Naive thymus-derived CD4-positive, alpha-beta T cell (primary cell): ENCODE measurements at regions not wholly inside any gene's neighbourhood (a gene's known extent, or its start where the extent isn't known, plus 50 kb on each side); places are given as distances from the start of the nearest gene placed in this dataset.

Source experiments
- ATAC-seq: fragments of 150-1000 bp; cut with Tn5 transposase; 2 replicates; pipeline ENCODE4 v1.10.0; 2021; ENCODE audit warnings: mild to moderate bottlenecking, moderate library complexity
- CTCF ChIA-PET: fragments of 350-600 bp; sonication (Branson Sonifier 250); formaldehyde crosslinking; loops from one replicate; lab custom pipeline; 2021; ENCODE audit warnings: antibody characterized with exemption; lab: Charles Lee
- POLR2A ChIA-PET: fragments of 350-600 bp; sonication (Branson Sonifier 250); formaldehyde crosslinking; loops from one replicate; lab custom pipeline; 2021; ENCODE audit warnings: antibody characterized with exemption, inconsistent platforms; lab: Charles Lee
- DNase-seq, 9 donors: peaks; one replicate each; pipeline versions ENCODE4 v3.0.0 to v3.0.0-alpha.2; 2020 to 2022; ENCODE audit warnings: mixed read lengths in 1 of 9
- H3K27ac ChIP-seq: one replicate; pipeline ENCODE4 v1.7.0; 2013; ENCODE audit warnings: mild to moderate bottlenecking, low read depth, low read length, moderate library complexity
- H3K27me3 ChIP-seq, 2 donors: one replicate each; pipeline ENCODE4 v1.7.0; 2013; ENCODE audit warnings: low read length in 2 of 2, mild to moderate bottlenecking in 2 of 2, moderate library complexity in 2 of 2; ENCODE audit not compliant: control insufficient read depth in 2 of 2, insufficient read depth in 2 of 2
- H3K36me3 ChIP-seq, 3 experiments: 1 replicate in 2 of 3; 2 replicates in 1 of 3; pipeline ENCODE4 v1.7.0; 2013; ENCODE audit warnings: low read length in 3 of 3, mild to moderate bottlenecking in 3 of 3, moderate library complexity in 1 of 3; ENCODE audit not compliant: insufficient read depth in 3 of 3, control insufficient read depth in 2 of 3
- H3K4me1 ChIP-seq, 2 donors: one replicate each; pipeline ENCODE4 v1.7.0; 2013; ENCODE audit warnings: low read length in 2 of 2, mild to moderate bottlenecking in 2 of 2, moderate library complexity in 1 of 2; ENCODE audit not compliant: control insufficient read depth in 2 of 2, insufficient read depth in 2 of 2
- H3K4me3 ChIP-seq: 2 replicates; pipeline ENCODE4 v1.7.0; 2013; ENCODE audit warnings: mild to moderate bottlenecking, low read length
- H3K9me3 ChIP-seq, 3 experiments: 1 replicate in 2 of 3; 2 replicates in 1 of 3; pipeline ENCODE4 v1.7.0; 2013; ENCODE audit warnings: low read length in 3 of 3; ENCODE audit not compliant: control insufficient read depth in 2 of 3
- H3K27ac Mint-ChIP-seq, 9 donors: one replicate each; pipeline ENCODE4 v1.8.0; 2020 to 2022; ENCODE audit warnings: mixed read lengths in 9 of 9, mild to moderate bottlenecking in 8 of 9, moderate library complexity in 5 of 9, inconsistent platforms in 2 of 9
- H3K27me3 Mint-ChIP-seq, 5 donors: one replicate each; pipeline ENCODE4 v1.8.0; 2021 to 2022; ENCODE audit warnings: mixed read lengths in 5 of 5, mild to moderate bottlenecking in 1 of 5
- H3K36me3 Mint-ChIP-seq, 5 donors: one replicate each; pipeline ENCODE4 v1.8.0; 2020 to 2022; ENCODE audit warnings: mixed read lengths in 5 of 5, mild to moderate bottlenecking in 3 of 5, inconsistent platforms in 1 of 5
- H3K4me1 Mint-ChIP-seq, 7 donors: one replicate each; pipeline ENCODE4 v1.8.0; 2020 to 2022; ENCODE audit warnings: mixed read lengths in 7 of 7, mild to moderate bottlenecking in 3 of 7, inconsistent platforms in 1 of 7
- H3K4me3 Mint-ChIP-seq, 10 donors: one replicate each; pipeline ENCODE4 v1.8.0; 2020 to 2022; ENCODE audit warnings: mild to moderate bottlenecking in 10 of 10, mixed read lengths in 10 of 10, moderate library complexity in 6 of 10, inconsistent platforms in 2 of 10
- H3K9me3 Mint-ChIP-seq, 11 donors: one replicate each; pipeline ENCODE4 v1.8.0; 2020 to 2022; ENCODE audit warnings: mixed read lengths in 11 of 11, mild to moderate bottlenecking in 4 of 11, inconsistent platforms in 1 of 11, moderate library complexity in 1 of 11
- intact Hi-C, 2 donors: fragments of 100-400 bp; cut with micrococcal nuclease; formaldehyde crosslinking; loops; one replicate each; pipeline ENCODE4 v1.15.1; 2023

DNA sequence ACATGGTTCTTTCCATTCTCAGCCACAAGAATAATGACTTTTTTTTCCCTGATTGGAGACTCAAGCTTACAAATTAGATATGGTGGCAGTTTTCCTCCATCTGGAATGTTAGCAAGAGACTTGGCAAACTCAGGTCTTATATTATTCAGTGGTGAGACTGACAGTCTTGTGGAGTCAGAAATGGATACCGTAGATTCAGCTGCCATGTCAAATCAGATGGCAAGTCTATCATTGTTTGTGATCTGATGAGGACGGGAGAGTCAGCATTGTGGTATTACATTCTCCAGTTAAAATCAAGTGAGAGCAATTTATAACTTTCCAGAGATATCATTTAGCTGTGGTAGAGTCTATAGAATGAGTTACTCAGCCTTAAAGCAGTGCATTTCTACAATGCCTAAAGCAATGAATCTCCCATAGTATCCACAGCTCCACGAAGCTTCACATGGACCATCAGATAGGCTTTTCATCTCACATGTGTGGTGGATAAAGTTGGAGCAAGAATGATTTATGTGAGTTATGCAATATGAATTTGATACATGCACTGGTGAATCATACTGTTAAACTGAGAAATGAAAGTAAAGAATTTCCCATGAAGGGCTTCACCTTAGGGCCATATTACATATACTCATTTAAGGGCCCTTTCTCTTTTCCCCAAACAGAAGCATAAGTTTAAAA, 430.6 kb downstream of the ZNF608 start:
- Mint-ChIP-seq H3K27me3 (no peaks in the 10 kb centered on the region), H3K36me3 (no peaks in the 10 kb centered on the region), H3K27ac (no peak overlapping the region), H3K9me3 (peaks cover 0 to 4% (median 0%) of the 10 kb centered on the region in 11 donors), H3K4me3 (no peak overlapping the region), H3K4me1 (no peaks in the 10 kb centered on the region)
- intact Hi-C loops: no loop called here
- POLR2A ChIA-PET: no interaction called here
- H3K4me1 ChIP-seq: no peaks in the 10 kb centered on the region
- H3K27ac ChIP-seq: no peak overlapping the region
- ATAC-seq (no peak), DNase-seq (no peak)
- H3K9me3 ChIP-seq: no peaks in the 10 kb centered on the region
- no peak overlapping the region for H3K4me3 ChIP-seq
- no peaks in the 10 kb centered on the region for H3K27me3 ChIP-seq
- no peaks in the 10 kb centered on the region for H3K36me3 ChIP-seq
- CTCF ChIA-PET: no interaction called here

DNA sequence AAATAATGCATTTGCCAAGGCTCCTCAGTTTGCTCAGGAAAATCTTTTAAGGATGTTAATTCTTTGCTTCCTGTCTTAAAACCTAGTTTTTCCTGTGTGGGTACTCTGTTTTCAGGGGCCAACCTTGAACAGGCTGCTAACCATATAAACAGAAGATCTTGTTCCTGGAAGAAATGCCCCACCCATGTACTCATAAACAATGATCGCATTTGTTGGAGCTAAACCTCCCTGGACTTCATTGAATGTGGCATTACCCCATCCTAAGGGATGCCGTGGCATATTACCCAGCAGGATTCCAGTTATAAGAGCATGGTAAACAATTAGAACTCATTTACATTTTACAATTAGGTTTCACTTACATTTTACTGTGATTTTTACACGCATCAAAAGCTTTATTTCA, 436.0 kb downstream of the ZNF608 start:
- H3K4me3 ChIP-seq: no peak overlapping the region
- H3K36me3 ChIP-seq: no peaks in the 10 kb centered on the region
- Mint-ChIP-seq H3K27ac (no peak overlapping the region), H3K36me3 (no peaks in the 10 kb centered on the region), H3K4me3 (no peak overlapping the region), H3K27me3 (no peaks in the 10 kb centered on the region), H3K9me3 (peaks cover 0 to 4% (median 0%) of the 10 kb centered on the region in 11 donors), H3K4me1 (no peaks in the 10 kb centered on the region)
- ChIA-PET POLR2A (no interaction called here), CTCF (no interaction called here)
- no peaks in the 10 kb centered on the region for H3K4me1 ChIP-seq
- H3K9me3 ChIP-seq: no peaks in the 10 kb centered on the region
- DNase-seq (no peak), ATAC-seq (no peak)
- H3K27ac ChIP-seq: no peak overlapping the region
- intact Hi-C loops: no loop called here
- no peaks in the 10 kb centered on the region for H3K27me3 ChIP-seq

DNA sequence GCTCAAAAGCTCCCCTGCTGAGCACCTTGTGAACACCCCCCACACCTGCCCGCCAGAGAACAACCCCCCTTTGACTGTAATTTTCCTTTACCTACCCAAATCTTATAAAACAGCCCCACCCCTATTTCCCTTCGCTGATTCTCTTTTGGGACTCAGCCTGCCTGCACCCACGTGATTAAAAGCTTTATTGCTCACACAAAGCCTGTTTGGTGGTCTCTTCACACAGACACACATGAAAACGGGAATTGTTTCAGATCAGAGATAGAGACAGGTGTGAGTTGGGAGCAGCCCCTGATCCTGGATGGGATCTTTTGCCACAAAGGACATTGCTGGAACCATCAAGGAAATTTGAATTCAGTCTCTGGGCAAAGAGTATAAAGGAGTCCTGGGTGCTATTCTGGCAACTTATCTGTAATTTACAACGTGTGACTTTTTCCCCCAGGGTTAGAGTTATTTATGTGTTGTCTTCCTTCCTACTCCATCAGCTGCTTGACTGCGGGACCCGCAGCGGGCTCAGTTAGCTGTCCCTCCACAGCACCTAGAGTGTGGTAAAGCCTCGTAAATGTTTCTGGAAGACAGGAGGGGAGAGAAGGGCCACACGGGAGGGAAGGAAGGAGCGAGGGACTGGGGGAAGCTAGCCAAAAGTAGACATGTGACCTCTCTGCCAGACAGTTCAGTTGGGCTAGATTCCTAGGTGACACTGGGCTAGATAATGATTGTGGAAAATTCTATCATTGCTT, 437.0 kb downstream of the ZNF608 start:
- Mint-ChIP-seq H3K27me3 (no peaks in the 10 kb centered on the region), H3K4me1 (no peaks in the 10 kb centered on the region)
- H3K27ac ChIP-seq: no peak overlapping the region

DNA sequence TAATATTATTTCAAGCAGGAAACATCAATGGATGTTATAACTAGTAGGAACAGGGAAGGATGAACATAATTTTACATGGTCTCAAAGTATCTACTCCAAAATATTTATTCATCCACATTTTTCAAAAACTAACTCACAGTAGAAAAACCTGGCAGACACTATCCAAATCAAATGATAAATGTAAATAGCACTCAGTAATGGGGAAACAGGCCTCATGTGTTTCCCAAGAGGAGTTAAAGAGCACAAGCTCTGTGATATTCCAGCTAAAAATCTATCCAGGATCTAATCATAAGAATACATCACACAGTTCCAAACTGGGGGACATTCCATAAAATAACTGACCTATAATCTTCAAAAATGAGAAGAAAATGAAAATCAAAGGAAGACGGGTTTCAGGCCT, 443.1 kb downstream of the ZNF608 start:
- no peak overlapping the region for H3K4me3 ChIP-seq
- no peaks in the 10 kb centered on the region for H3K9me3 ChIP-seq
- DNase-seq (no peak), ATAC-seq (no peak)
- Mint-ChIP-seq H3K4me3 (no peak overlapping the region), H3K9me3 (peaks cover 0 to 4% (median 0%) of the 10 kb centered on the region in 11 donors), H3K4me1 (no peaks in the 10 kb centered on the region), H3K27ac (no peak overlapping the region), H3K27me3 (no peaks in the 10 kb centered on the region), H3K36me3 (no peaks in the 10 kb centered on the region)
- intact Hi-C loops: no loop called here
- H3K27ac ChIP-seq: no peak overlapping the region
- H3K27me3 ChIP-seq: no peaks in the 10 kb centered on the region
- POLR2A ChIA-PET: no interaction called here
- H3K4me1 ChIP-seq: no peaks in the 10 kb centered on the region
- CTCF ChIA-PET: no interaction called here
- no peaks in the 10 kb centered on the region for H3K36me3 ChIP-seq

More for the DNA sequence above, 437.0 kb downstream of the ZNF608 start:
- Mint-ChIP-seq H3K4me3 (no peak overlapping the region), H3K9me3 (peaks cover 0 to 2% (median 0%) of the 10 kb centered on the region in 11 donors), H3K27ac (no peak overlapping the region), H3K36me3 (no peaks in the 10 kb centered on the region)
- Histone ChIP-seq H3K9me3 (no peaks in the 10 kb centered on the region), H3K36me3 (no peaks in the 10 kb centered on the region), H3K4me1 (no peaks in the 10 kb centered on the region), H3K4me3 (no peak overlapping the region), H3K27me3 (no peaks in the 10 kb centered on the region)
- DNase-seq (no peak), ATAC-seq (no peak)
- CTCF ChIA-PET: no interaction called here
- POLR2A ChIA-PET: no interaction called here
- intact Hi-C loops: no loop called here

DNA sequence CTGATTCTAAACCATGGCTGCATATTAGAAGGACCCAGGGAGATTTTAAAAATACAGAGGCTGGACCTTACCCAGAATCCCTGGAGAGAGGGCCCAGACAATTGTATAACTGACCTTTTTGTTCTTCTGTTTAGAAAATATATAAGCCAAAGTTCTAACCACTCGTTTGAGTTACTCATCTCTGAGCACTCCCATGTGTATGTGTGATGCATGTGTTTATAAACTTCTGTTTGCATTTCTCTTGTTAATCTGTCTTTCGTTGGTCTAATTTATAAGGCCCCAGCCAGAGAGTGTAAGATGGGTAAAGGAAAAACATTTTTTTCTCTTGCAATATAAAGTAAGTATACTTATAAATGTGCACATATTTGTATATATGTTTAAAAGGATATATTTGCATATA, 443.9 kb downstream of the ZNF608 start:
- peaks cover 0 to 4% (median 0%) of the 10 kb centered on the region in 5 donors for H3K36me3 Mint-ChIP-seq
- no peak overlapping the region for H3K4me3 Mint-ChIP-seq
- POLR2A ChIA-PET: no interaction called here
- H3K9me3 Mint-ChIP-seq: peaks cover 0 to 11% (median 0%) of the 10 kb centered on the region in 11 donors
- H3K27me3 Mint-ChIP-seq: no peaks in the 10 kb centered on the region
- CTCF ChIA-PET: no interaction called here
- Histone ChIP-seq H3K36me3 (no peaks in the 10 kb centered on the region), H3K4me3 (no peak overlapping the region), H3K27me3 (no peaks in the 10 kb centered on the region), H3K9me3 (no peaks in the 10 kb centered on the region), H3K27ac (no peak overlapping the region), H3K4me1 (no peaks in the 10 kb centered on the region)
- ATAC-seq (no peak), DNase-seq (no peak)
- H3K4me1 Mint-ChIP-seq: no peaks in the 10 kb centered on the region
- no peak overlapping the region for H3K27ac Mint-ChIP-seq
- intact Hi-C loops: no loop called here

DNA sequence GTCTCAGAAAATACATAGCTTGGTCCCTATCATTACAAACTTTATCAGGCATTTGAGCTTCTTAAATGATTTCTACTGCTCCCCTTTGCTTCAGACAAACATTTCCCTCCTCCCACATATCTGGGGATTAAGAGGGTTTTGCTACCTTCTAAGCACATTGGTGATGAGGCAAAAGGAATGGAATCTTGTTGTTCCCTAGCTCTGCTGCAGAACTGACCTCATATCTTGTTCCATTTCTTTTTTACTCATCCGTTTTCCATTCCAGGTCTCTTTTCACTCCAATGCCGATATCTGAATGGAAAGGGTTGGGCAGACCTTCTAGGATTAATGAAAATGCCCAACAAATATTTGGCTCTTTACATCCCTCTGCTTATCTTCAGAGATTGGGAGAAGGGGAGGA, 444.6 kb downstream of the ZNF608 start:
- H3K27me3 ChIP-seq: no peaks in the 10 kb centered on the region
- DNase-seq: no peak
- no peak overlapping the region for H3K4me3 ChIP-seq
- ChIA-PET POLR2A (no interaction called here), CTCF (no interaction called here)
- Mint-ChIP-seq H3K9me3 (peaks cover 0 to 11% (median 0%) of the 10 kb centered on the region in 11 donors), H3K27ac (no peak overlapping the region), H3K4me1 (no peaks in the 10 kb centered on the region), H3K27me3 (no peaks in the 10 kb centered on the region), H3K4me3 (no peak overlapping the region), H3K36me3 (peaks cover 0 to 4% (median 0%) of the 10 kb centered on the region in 5 donors)
- no peaks in the 10 kb centered on the region for H3K36me3 ChIP-seq
- no peak for ATAC-seq
- H3K27ac ChIP-seq: no peak overlapping the region
- intact Hi-C loops: no loop called here
- H3K9me3 ChIP-seq: no peaks in the 10 kb centered on the region
- no peaks in the 10 kb centered on the region for H3K4me1 ChIP-seq
